Suppressor macrophage treated with lipopolysaccharide for 1 hour (primary cell): ENCODE measurements at regions not wholly inside any gene's neighbourhood (a gene's known extent, or its start where the extent isn't known, plus 50 kb on each side); places are given as distances from the start of the nearest gene placed in this dataset.
"Not testable (repeated sequence)": the region's sequence is repeated elsewhere in the genome, so short reads cannot be mapped to it uniquely, and the experiment has no call there.

ENCODE experiments used
- DNase-seq, 3 donors: peaks; one replicate each; pipeline ENCODE4 v3.0.0-alpha.2; 2020 to 2022

DNA sequence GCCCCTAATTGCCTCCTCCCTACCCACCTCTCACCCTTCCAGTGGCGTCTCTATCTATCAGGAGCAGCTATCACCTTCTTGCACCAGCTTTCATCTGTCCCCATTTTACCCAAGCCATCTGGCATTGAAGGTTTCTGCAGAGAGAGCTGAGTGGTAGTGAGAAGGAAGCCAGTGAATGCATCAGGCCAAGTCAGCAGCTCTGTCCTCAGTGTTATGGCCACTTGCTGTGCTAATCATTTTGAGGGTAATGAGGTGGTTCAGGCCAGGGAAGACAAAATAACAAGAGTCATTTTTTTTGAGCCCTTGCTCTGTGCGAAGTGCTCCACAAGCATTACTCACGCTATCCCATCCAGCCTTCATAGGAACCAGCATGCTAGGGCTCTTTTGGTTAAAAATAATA, 164.7 kb downstream of the SUDS3 start:
- no peak for DNase-seq

DNA sequence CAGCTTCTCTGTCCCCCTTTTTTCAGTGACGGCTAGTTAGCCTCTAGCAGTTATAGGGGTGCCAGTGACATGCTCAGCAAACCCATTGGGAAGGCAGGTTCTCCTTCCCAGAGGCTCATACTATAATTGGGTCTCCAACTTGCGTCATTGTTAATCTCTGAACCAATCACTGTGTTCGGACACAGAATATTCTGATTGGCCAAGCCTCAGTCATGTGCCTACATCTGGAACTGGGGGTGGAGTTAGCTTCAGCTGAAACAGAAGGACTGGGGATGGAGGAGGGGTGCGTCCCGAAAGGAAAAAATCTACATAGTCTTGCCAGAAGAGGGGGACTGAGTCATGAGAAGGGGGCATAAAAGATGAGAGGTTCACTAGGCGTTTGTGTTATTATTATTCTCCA, 165.6 kb downstream of the SUDS3 start:
- DNase-seq: no peak

DNA sequence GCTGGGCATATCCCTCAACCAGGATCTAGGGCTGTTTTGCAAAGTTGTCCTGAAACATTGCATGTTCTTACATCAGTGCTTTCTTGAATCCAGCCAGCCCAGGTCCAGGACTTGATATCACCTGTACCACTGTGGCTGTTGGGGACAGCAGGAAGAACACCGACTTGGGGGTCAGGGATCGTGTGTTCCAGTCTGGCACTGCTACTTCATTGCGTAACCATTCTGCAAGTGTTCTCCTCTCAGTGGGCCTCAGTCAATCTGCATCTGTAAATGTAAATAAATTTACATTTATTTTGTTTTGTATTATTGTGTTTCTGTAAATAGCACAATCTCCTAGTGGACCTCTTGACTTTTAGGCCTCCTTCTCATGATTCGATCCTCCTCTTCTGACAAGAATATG, 167.3 kb downstream of the SUDS3 start:
- DNase-seq: no peak

DNA sequence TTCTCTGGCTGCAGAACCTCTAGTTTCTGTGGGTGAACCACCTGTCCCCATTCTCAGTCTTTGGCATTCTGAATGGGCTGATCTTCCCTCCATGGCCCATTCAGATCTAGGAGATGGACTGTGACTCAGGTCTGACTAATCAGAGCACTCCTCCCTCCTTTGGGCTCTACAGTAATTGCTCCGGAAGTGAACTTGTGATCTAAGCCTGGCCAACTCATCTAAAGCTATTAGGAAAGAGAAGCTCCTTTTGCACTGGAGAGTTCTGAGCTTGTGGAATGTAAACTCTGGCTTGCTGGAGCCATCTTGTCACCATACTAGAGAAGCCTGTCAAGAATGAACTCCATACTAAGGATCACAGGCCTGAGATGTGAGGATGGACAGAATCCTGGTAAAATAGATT, 168.2 kb downstream of the SUDS3 start:
- peak in 1 of 3 donors; percentile 3 for DNase-seq

DNA sequence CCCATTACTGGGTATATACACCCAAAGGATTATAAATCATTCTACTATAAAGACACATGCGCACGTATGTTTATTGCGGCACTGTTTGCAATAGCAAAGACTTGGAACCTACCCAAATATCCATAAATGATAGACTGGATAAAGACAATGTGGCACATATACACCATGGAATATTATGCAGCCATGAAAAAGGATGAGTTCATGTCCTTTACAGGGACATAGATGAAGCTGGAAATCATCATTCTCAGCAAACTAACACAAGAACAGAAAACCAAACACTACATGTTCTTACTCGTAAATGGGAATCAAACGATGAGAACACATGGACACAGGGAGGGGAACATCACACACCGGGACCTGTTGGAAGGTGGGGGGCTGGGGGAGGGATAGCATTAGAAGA, 171.3 kb downstream of the SUDS3 start:
- not testable (repeated sequence) for DNase-seq

DNA sequence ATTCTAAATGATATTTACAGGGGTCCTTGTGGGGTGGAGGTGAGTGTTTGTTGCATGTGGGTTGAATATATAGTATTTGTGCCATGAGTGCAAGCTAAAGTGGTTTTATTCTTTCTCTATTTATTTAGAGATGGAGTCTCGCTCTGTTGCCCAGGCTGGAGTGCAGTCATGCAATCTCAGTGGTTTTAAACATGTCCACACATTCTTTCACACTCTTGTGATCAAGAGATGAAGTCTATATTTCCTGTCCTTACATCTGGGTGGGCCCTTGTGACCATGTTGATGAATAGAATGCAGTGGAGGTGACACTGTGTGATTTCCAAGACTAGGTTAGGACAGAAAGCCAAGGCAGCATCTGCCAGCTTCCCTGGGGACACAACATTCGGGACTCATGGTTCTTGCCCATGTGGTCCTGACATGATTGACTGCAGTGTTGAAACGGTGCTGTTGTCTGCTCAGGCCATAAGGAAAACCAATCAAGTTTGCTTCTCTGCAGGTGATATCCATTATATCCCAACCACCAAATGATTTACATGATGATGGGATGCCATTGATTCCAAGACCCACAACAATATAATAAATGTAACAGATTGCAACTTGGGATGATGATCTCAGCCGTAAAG, 172.6 kb downstream of the SUDS3 start:
- no peak for DNase-seq

DNA sequence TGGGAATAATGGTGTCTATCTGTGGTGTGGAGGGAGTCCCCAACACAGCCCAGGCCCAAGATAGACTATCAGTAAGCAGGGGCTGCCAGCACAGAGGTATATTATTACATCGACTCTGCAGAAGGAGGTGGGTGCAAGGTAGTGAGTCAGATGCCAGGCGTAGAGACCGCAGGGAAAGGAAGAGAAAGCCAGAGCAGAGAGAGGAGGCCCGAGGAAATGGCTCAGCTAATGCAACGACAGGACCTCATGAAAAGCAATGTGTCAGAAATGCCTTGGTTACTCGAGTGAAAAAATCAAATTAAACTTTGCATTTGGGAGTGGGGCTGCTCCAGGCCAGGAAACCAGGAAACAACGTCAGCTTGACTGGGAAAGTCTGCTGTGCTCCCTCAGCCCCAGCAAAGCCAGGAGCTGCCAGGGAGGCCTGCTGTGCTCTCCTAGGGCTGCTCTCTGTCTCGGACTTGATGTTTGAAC, 173.2 kb downstream of the SUDS3 start:
- DNase-seq: no peak

DNA sequence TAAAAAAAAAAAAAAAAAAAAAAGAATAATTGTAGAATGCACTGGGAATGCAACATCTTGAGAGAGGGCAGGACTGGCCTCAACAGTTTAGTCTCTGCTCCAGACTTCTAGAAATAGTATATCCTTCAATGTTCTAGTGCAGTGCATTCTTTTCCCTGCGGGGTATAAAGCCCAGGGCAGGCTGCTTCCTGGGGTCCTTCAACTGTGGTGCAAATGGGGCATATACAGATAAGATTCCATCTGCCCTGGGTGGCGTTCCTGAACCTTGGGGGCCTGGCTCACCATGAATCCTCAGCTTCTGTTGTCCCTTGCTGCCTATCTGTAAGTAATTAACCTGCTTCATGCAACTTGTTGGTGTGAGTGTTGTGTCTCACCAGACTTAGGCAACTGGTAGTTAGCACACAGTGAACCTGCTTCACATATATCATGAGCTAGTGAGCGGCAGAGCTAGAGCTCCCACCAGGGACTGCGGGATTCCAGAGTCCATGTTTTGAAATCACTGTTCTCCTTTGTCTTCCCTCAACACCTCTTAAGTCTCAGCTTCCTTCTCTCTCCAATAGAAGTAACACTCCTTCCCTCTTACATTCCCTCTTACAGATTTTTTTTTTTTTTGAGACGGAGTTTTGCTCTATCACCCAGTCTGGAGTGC, 177.6 kb downstream of the SUDS3 start:
- no peak for DNase-seq

DNA sequence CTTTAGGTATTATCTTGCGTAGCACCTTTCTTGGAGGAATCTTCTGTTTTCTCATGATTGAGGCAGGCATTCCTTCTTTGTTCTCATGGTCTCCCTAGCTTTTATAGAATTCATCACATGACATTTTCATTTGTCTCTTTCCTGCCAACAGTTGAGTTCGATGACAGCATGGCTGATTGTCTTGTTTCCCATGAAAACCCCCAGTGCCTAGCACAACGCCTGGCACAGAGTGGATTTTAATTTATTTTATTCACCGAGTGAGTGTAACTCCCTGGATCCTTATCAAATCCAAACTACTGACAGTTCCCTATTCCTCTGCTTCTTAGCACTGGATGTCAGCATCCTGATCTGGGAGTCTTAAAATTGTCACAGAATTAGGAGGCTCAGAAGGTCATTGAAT, 182.6 kb downstream of the SUDS3 start:
- no peak for DNase-seq

DNA sequence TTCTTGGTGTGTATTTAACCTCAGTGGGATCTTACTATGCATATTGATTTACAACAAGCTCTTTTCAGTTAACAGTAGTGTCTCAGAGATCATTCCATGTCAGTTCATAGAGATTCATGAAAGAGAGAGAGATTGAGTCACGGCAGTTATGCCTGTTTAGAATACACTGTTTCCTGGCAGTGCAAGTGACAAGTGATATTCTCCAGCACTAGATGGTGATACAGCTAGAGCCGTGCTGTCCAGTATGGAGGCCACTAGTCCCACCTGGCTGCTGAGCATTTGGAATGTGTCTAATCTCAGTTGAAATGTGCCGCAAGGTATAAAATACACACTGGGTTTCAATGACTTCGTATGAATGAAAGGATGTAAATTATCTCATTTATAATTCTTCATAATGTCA, 184.4 kb downstream of the SUDS3 start:
- no peak for DNase-seq

DNA sequence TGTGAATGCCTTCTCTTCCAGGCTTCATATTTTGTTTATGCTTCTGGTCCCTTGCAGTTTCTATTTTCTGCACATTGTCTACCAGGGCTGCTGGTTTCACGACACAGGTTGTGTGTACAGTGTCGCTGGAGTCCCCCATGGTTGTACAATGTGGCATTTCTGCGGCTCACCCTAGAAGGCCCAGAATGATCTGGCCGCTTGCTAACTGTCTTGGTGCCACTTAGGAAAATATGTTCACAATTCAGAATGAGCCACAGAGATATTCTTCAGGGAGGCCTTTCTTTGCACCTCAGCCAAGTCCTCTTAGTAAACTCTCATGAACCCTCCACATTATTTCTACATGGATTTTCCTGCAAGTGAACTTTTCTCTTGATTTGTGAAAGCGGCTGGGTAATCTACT, 195.4 kb downstream of the SUDS3 start:
- no peak for DNase-seq

DNA sequence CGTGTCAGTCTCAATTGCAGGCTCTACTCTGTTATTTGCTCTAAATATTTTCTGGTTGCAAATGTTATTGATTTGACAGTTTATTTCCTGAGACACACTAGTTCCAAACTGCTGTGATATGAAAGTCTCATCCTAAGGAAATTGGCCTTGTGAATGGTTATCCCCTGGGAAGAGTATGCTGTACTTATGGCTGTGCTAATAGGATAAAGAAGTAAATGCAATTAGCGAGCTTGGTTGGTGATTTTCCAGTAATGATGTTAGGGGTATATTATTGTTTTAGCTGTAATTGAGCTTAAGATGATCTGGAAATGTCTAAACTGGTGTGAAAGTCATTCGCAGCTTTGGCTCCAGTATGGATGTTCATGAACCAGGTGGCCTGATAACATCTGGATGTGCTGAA, 197.9 kb downstream of the SUDS3 start:
- no peak for DNase-seq

DNA sequence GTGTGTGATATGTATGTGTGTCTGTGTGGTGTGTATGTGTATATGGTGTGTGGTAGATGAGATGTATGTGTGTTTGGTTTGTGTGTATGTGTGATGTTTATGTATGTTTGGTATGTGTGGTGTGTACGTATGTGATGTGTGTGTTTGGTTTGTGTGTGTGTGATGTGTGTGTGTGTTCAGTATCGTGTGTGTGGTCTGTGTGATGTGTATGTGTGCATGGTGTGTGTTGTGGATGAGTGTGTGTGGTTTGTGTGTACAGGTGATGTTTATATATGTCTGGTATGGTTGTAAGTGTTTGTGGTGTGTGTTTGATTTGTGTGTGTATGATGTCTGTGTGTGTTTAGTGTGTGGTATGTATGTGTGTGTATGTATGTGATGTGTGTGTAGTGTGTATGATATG, 199.4 kb downstream of the SUDS3 start:
- no peak for DNase-seq

DNA sequence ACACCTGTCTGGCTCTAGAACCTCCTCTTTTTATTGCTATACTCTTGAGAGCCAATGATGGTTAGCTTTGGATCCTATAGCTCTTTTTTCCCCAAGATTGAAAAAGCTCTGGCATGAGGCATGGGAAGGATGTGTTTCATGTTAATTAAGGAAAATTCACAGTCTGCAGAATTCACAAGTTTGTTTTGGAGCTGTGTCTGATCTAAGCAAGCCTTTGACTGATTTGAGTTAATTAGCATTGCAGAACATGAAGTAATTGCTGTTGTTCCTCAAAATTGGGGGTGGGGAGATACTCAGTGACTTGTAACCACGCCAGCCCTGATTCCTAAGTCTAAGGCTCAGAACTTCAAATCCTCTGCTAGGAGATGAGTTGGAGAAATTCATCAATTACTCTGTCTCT, 205.0 kb downstream of the SUDS3 start:
- DNase-seq: no peak

DNA sequence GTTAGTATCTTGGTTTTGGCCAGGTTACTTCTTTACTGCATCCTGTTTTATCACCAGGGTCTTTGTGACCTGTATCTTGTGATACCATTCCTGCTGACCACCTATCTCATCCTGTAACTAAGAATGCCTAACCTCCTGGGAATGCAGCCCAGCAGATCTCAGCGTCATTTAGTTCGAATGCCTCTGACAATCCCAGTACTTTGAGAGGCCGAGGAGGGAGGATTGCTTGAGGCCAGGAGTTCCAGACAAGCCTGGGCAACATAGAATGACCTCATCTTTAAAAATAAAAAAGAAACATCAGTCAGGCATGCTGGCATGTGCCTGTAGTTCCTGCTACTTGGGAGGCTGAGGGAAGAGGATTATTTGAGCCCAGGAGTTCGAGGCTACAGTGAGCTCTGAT, 206.5 kb downstream of the SUDS3 start:
- no peak for DNase-seq

DNA sequence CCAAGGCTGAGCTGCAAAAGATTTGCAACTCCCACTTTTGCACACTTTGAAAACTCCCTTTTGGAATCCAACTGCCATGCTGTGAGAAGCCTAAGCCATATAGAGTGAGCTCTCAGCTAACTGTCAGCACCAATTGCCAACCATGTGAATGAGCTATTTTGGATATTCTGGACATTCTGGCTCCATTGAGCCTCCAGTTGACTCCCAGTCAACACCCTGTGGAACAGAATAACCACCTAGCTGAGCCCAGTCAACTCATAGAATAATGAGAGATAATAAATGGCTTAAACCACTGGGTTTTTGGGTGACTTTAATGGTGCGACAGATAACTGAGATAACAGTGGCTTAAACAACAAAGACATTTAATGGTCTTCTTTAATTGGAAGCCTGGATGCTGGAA, 210.1 kb downstream of the SUDS3 start:
- DNase-seq: no peak

DNA sequence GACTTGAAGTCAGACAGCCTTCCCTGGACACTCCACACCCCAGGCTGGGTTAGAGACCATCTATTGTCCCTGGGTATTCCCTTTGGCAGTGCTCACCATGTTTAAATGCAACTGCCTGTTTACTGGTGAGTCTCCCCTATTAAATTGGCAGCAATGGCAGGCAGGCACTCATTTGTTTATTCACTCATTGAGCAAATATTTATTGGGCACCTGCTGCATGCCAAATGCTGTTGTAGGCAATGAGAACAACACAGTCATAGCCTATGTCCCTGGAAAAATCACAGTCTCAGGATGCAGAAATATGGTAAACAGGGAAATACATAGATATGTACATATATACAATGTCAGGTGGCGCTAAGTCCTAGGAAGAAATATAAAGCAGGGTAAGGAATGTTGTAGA, 212.8 kb downstream of the SUDS3 start:
- no peak for DNase-seq

DNA sequence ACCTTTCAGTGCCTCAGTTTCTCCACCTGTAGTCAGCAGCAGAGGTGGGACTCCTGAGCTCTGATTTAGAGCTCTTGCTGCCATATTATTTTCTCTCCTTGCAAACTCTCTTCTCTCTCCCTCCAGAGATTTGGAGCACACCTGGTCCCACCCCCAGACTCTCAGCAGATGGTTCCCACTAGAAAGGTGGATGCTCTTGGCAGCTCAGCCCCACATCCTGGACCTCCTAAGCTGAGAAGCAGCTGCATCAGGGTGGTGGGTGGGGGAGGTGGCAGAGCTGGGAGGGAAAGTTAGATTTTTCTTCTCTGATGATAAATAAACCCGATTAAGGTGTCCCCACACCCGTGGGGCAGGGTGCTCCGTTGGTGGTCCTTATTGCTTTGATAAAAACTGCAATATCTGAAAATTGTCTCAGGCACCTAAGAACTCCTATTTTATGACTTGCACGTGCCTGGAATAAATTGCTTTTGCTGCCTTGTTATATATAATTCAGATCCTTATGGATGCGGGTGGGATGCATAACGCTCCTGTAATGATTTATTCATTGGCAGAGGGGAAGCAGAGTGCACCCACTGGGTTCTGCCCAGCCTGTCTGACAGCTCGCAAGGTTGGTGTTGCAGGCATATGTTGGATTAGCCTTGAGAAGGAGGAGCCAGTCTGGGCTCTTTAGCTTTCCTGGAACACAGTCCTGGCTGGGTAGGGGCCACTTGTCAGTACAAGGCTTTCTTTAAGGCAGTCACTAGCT, 214.2 kb downstream of the SUDS3 start:
- DNase-seq: no peak

DNA sequence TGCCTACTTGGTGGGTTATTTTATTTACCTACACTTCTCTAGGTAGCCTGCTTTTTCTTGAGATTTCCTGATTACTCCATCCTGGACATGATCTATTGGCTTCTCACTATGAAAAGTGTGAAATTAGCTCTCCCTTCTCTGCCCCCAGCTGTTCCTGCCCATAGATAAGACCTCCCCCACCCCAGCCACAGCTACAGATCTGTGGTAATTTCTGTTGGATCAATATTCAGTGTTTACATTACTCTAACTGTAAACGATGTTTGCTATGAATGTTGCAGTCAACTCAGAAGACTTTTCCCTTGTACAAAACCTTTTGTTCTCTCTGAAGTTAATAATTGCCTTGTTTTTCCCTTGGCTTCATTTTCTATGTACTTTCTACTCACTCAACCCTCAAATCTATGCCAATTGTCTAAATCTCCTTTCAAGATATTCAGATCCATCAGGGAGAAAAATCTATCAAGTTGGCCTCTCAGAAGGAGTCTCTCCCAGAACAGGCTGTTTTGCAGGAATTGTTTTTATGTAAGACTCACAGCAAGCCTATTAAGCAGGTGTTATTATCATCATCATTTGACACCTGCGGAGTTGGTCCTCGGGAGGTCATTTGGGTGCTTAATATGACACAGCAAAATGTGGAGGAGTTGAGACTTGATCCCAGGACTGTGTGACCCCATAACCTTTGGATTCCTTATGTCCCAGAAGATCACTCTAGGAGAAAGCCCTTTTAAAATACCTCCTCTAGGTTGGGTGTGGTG, 227.4 kb downstream of the SUDS3 start:
- DNase-seq: no peak

DNA sequence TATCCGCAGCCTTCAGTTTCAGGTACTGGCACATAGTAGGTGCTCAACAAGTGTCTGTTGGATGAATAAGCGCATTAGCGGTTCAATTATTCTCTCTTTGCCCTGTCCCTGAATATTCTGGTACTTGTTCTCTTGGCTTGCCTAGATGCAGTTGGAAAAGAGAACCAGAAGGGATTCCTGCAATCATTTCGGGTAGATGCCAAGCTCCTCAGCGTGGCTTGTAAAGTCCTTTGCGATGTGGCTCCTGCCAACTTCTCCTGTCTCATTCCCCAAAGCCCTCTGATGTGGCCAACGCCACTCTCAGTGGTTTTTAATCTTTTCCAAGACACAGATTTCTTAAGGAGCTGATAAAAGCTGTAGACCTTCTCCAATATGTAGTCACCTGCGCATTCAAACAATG, 230.3 kb downstream of the SUDS3 start:
- no peak for DNase-seq

DNA sequence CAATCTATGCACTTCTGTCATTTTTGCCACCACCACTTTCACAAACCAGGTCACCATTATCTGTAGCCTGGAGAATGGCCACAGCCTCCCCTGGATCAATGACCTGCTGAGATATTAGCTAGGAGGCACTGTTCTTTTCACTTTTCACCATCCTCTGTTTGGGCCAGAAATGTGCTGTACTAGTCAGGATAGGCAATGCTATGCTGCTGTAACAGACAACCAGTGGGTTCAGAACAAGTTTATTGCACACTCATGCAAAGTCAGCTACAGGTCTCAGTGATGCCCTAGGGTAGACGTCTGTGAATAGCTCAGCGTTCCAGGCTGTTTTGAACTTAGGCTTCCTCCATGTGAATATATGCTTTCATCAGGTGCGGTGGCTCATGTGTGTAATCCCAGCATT, 231.5 kb downstream of the SUDS3 start:
- DNase-seq: no peak

DNA sequence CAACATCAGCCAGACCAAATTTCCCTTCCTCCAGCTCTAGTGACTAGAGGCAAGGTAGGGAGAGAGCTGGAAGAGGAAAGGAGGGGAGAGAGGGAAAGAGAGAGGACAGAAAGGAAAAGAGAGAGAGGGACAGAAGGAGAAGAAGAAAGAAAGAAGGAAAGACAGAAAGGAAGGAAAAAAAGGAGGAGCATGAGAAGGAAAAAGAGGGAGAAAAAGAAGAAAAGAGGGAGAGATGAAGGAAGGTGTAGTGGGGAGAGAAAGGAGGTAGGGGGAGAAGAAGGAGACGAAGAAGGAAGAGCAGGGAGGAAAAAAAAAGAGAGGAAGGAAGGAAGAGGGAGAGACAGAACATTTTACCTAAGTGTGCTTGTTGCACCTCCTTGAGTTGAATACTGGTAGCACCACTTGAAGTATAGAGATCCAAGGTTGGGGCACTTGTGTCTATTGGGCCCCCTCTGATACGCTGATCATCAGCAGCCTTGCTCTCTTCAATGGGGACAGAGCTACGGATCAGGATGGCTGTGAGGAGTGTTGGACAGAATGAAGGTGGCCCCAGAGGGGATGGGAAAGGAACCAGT, 232.5 kb downstream of the SUDS3 start:
- DNase-seq: no peak

DNA sequence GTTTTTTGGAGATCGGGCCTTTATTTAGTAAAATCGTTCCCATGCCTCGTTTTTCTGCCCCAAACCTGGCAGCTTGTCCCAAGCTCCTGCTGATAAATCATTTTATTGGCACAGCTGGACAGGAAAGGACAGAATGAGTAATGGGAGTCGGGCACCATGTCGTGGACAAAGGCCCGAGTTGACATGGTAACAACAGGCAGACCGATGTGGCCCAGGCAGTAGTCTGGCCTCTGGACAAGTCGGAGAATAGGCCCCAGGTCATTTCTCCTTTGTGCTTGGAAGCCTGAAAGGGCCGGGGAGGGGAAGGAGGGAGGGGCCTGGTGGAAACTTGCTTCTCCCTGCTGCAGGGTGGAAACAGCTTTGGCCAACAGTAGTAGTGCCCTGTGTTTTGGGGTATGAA, 234.9 kb downstream of the SUDS3 start:
- no peak for DNase-seq
